Endothelial cell of umbilical vein (primary cell): ENCODE measurements at regions not wholly inside any gene's neighbourhood (a gene's known extent, or its start where the extent isn't known, plus 50 kb on each side); places are given as distances from the start of the nearest gene placed in this dataset.

Source experiments
- BruUV-seq: library from RNA; stranded (reverse); fragments of 400-500 nt; replicated peaks from 2 replicates; lab custom pipeline; 2021; lab: Mats Ljungman, UMichigan
- CTCF ChIA-PET: fragments of 300-600, 350-600 bp; sonication (Branson Sonifier 250); formaldehyde crosslinking; loops from one replicate; lab custom pipeline; 2021; ENCODE audit warnings: antibody characterized with exemption, inconsistent platforms; lab: Charles Lee
- POLR2A ChIA-PET: fragments of 300-600, 350-600 bp; sonication (Branson Sonifier 250); formaldehyde crosslinking; loops from one replicate; lab custom pipeline; 2021; ENCODE audit warnings: antibody characterized with exemption, inconsistent platforms; lab: Charles Lee
- DNase-seq: peaks from one replicate; pipeline ENCODE4 v3.0.0-alpha.2; 2011; ENCODE audit warnings: low read depth, low spot score
- FAIRE-seq: peaks from 2 replicates; lab custom pipeline; 2011; peaks lifted over from hg19 to GRCh38; lab: Jason Lieb, UNC
- H2AFZ ChIP-seq: 2 replicates; pipeline ENCODE4 v1.6.0; 2012; ENCODE audit warnings: low read depth, low read length, control low read depth, inconsistent platforms
- H3K27ac ChIP-seq: 2 replicates; pipeline ENCODE4 v1.5.1; 2011; ENCODE audit warnings: low read depth, mild to moderate bottlenecking, control low read depth, low read length, moderate library complexity; ENCODE audit not compliant: insufficient read depth
- H3K27me3 ChIP-seq, 2 experiments: 2 replicates each; pipeline versions ENCODE4 v1.6.0 to v1.6.1; 2011; ENCODE audit warnings: low read length in 2 of 2, mixed read lengths in 1 of 2; ENCODE audit not compliant: control insufficient read depth in 2 of 2, insufficient read depth in 2 of 2
- H3K36me3 ChIP-seq, 2 experiments: 2 replicates in 1 of 2; 3 replicates in 1 of 2; pipeline ENCODE4 v1.5.1; 2011; ENCODE audit warnings: low read length in 2 of 2, mild to moderate bottlenecking in 1 of 2, moderate library complexity in 1 of 2; ENCODE audit not compliant: control insufficient read depth in 2 of 2, insufficient read depth in 2 of 2; ENCODE audit errors: extremely low read depth in 1 of 2
- H3K4me1 ChIP-seq: 3 replicates; pipeline ENCODE4 v1.5.1; 2011; ENCODE audit warnings: mild to moderate bottlenecking, low read length; ENCODE audit not compliant: control insufficient read depth, insufficient read depth; ENCODE audit errors: extremely low read depth
- H3K4me2 ChIP-seq: 2 replicates; pipeline ENCODE4 v1.6.1; 2011; ENCODE audit warnings: low read length, control low read depth, mixed read lengths; ENCODE audit not compliant: insufficient read depth
- H3K4me3 ChIP-seq, 3 experiments: fragments of 200-600 bp in 1 of 3; sonication (generic), shearing (Covaris generic) in 1 of 3; replicated peaks in 1 of 3; 2 replicates each; pipeline ENCODE4 v1.5.1; 2011 to 2016; ENCODE audit warnings: control low read depth in 3 of 3, low read length in 3 of 3, mild to moderate bottlenecking in 2 of 3, inconsistent platforms in 1 of 3, low read depth in 1 of 3, moderate library complexity in 1 of 3; ENCODE audit not compliant: insufficient read depth in 1 of 3
- H3K79me2 ChIP-seq: 2 replicates; pipeline ENCODE4 v1.6.0; 2012; ENCODE audit warnings: low read length, inconsistent platforms; ENCODE audit not compliant: control insufficient read depth, insufficient read depth
- H3K9ac ChIP-seq: replicated peaks from 2 replicates; pipeline ENCODE3; 2011; ENCODE audit warnings: low read length, control low read depth; ENCODE audit not compliant: insufficient read depth; ENCODE audit errors: extremely low read depth
- H3K9me1 ChIP-seq: replicated peaks from 3 replicates; pipeline ENCODE4 v1.6.0; 2011; ENCODE audit warnings: mild to moderate bottlenecking, low read length; ENCODE audit not compliant: control insufficient read depth, insufficient read depth; ENCODE audit errors: extremely low read depth
- H3K9me3 ChIP-seq: replicated peaks from 2 replicates; pipeline ENCODE4 v1.5.1; 2012; ENCODE audit warnings: low read length, inconsistent platforms; ENCODE audit not compliant: control insufficient read depth, insufficient read depth
- H4K20me1 ChIP-seq: replicated peaks from 2 replicates; pipeline ENCODE3; 2011; ENCODE audit warnings: mild to moderate bottlenecking, low read length; ENCODE audit not compliant: control insufficient read depth, insufficient read depth; ENCODE audit errors: extremely low read depth
- EZH2 ChIP-seq: IDR thresholded peaks from 2 replicates; pipeline ENCODE4 v1.6.1; 2012; ENCODE audit warnings: borderline replicate concordance, low read depth, mild to moderate bottlenecking, moderate library complexity, low read length, inconsistent platforms; ENCODE audit not compliant: severe bottlenecking
- FOS ChIP-seq: IDR thresholded peaks from 2 replicates; pipeline ENCODE4 v1.6.1; 2011; ENCODE audit warnings: mild to moderate bottlenecking, low read length, moderate library complexity, borderline replicate concordance; ENCODE audit not compliant: insufficient read depth
- GATA2 ChIP-seq: IDR thresholded peaks from 2 replicates; pipeline ENCODE4 v1.7.0; 2011; ENCODE audit warnings: low read depth, mild to moderate bottlenecking, moderate library complexity, mixed read lengths, low read length; ENCODE audit not compliant: insufficient read length, insufficient read depth
- JUN ChIP-seq: IDR thresholded peaks from 2 replicates; pipeline ENCODE4 v1.6.1; 2011; ENCODE audit warnings: borderline replicate concordance, low read depth; ENCODE audit not compliant: insufficient read length, insufficient read depth
- MYC ChIP-seq: IDR thresholded peaks from one replicate; pipeline ENCODE4 v1.6.1; 2011; ENCODE audit warnings: mild to moderate bottlenecking, low read depth, low read length
- POLR2A ChIP-seq: IDR thresholded peaks from 2 replicates; pipeline ENCODE4 v1.6.1; 2012; ENCODE audit warnings: low read depth, mild to moderate bottlenecking, control low read depth, low read length
- POLR2AphosphoS5 ChIP-seq: IDR thresholded peaks from 2 replicates; pipeline ENCODE4 v1.6.1; 2012; ENCODE audit warnings: low read depth, mild to moderate bottlenecking, control low read depth, low read length, moderate library complexity; ENCODE audit not compliant: insufficient read depth
- dilution Hi-C: fragments of 300-500 bp; cut with MboI; formaldehyde crosslinking; loops from one replicate; pipeline ENCODE4 v1.15.0; 2019; ENCODE audit warnings: low sequenced_read_pairs; ENCODE audit not compliant: extremely low pct_ligation_motif_present
- intact Hi-C: fragments of 100-400 bp; cut with micrococcal nuclease; formaldehyde crosslinking; loops from one replicate; pipeline ENCODE4 v1.10.0; 2022
- TF ChIP-seq, protein P1 (sequence below), 2 donors: IDR thresholded peaks; 1 replicate in 1 of 2; 2 replicates in 1 of 2; pipeline ENCODE4 v1.5.1; 2011; ENCODE audit warnings: low read length in 2 of 2, mild to moderate bottlenecking in 2 of 2, moderate library complexity in 2 of 2, control low read depth in 1 of 2, inconsistent platforms in 1 of 2, low read depth in 1 of 2; ENCODE audit not compliant: insufficient read depth in 1 of 2; ENCODE audit errors: extremely low read depth in 1 of 2
- TF ChIP-seq, protein P2 (sequence below): IDR thresholded peaks from 2 replicates; pipeline ENCODE4 v1.6.1; 2011; ENCODE audit not compliant: insufficient read depth, insufficient read length

DNA sequence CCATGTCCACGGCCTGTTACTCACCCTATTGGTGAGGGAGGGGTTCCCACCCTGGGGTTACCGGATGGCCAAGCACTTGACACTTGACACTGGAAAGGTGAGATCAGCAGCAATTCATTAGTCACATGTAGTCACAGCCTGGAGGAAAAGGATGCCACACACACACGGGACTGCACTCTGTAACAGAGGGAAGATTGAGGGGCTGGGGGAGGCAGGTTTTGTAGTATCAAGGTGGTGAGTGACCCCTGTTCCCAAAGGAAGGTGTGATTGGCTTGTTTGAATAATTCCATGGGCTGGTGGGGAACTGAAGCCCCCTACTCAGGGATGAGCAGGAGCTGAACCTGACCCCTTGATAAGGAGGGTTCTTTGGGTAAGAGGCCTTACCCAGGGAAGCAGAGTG is 96.0 kb upstream of the HELT start:
- Histone ChIP-seq H3K4me3 (no peak overlapping the region), H3K4me1 (no peaks in the 10 kb centered on the region), H3K9ac (no peak overlapping the region), H3K9me1 (no peaks in the 10 kb centered on the region), H3K36me3 (no peaks in the 10 kb centered on the region), H2AFZ (no peak overlapping the region), H4K20me1 (no peaks in the 10 kb centered on the region), H3K27ac (no peak overlapping the region), H3K4me2 (no peak overlapping the region), H3K79me2 (no peaks in the 10 kb centered on the region), H3K9me3 (no peaks in the 10 kb centered on the region), H3K27me3 (no peaks in the 10 kb centered on the region)
- DNase-seq = no peak
- POLR2A ChIA-PET = no interaction called here
- TF ChIP-seq JUN (no peak), FOS (no peak), MYC (no peak), POLR2AphosphoS5 (no peak), POLR2A (no peak), GATA2 (no peak), EZH2 (no peak)
- TF ChIP-seq, protein P1, sequence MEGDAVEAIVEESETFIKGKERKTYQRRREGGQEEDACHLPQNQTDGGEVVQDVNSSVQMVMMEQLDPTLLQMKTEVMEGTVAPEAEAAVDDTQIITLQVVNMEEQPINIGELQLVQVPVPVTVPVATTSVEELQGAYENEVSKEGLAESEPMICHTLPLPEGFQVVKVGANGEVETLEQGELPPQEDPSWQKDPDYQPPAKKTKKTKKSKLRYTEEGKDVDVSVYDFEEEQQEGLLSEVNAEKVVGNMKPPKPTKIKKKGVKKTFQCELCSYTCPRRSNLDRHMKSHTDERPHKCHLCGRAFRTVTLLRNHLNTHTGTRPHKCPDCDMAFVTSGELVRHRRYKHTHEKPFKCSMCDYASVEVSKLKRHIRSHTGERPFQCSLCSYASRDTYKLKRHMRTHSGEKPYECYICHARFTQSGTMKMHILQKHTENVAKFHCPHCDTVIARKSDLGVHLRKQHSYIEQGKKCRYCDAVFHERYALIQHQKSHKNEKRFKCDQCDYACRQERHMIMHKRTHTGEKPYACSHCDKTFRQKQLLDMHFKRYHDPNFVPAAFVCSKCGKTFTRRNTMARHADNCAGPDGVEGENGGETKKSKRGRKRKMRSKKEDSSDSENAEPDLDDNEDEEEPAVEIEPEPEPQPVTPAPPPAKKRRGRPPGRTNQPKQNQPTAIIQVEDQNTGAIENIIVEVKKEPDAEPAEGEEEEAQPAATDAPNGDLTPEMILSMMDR (IDR thresholded peaks at IDR 0.05; ENCODE audit: extremely low read depth in 1 of 2, insufficient read depth in 1 of 2, low read depth in 1 of 2, low read length in 2 of 2) = no peak
- TF ChIP-seq, protein P2, sequence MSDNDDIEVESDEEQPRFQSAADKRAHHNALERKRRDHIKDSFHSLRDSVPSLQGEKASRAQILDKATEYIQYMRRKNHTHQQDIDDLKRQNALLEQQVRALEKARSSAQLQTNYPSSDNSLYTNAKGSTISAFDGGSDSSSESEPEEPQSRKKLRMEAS = no peak
- dilution Hi-C loops = no loop called here
- no peak for FAIRE-seq
- CTCF ChIA-PET = no interaction called here
- intact Hi-C loops = no loop called here
- no TSS peak for BruUV-seq
